Activated naive CD8-positive, alpha-beta T cell treated with anti-CD3 and anti-CD28 coated beads for 36 hours (primary cell): ENCODE measurements at regions not wholly inside any gene's neighbourhood (a gene's known extent, or its start where the extent isn't known, plus 50 kb on each side); places are given as distances from the start of the nearest gene placed in this dataset.

Experiments used
- DNase-seq: peaks from one replicate; pipeline ENCODE4 v3.0.0; 2021
- H3K27ac Mint-ChIP-seq: one replicate; pipeline ENCODE4 v1.8.0; 2022; ENCODE audit warnings: mild to moderate bottlenecking, moderate library complexity, mixed read lengths
- H3K27me3 Mint-ChIP-seq: one replicate; pipeline ENCODE4 v1.8.0; 2022; ENCODE audit warnings: mild to moderate bottlenecking, mixed read lengths
- H3K36me3 Mint-ChIP-seq: one replicate; pipeline ENCODE4 v1.8.0; 2021; ENCODE audit warnings: mild to moderate bottlenecking, mixed read lengths
- H3K4me1 Mint-ChIP-seq: one replicate; pipeline ENCODE4 v1.8.0; 2021; ENCODE audit warnings: mixed read lengths
- H3K4me3 Mint-ChIP-seq: one replicate; pipeline ENCODE4 v1.8.0; 2022; ENCODE audit warnings: mild to moderate bottlenecking, moderate library complexity, mixed read lengths
- H3K9me3 Mint-ChIP-seq: one replicate; pipeline ENCODE4 v1.8.0; 2022; ENCODE audit warnings: mixed read lengths

- no peak overlapping the region for H3K4me3 Mint-ChIP-seq
- H3K4me1 Mint-ChIP-seq: no peaks in the 10 kb centered on the region
- no peak overlapping the region for H3K27ac Mint-ChIP-seq
- no peaks in the 10 kb centered on the region for H3K36me3 Mint-ChIP-seq
- no peak for DNase-seq
- peaks cover 27% of the 10 kb centered on the region for H3K27me3 Mint-ChIP-seq
- no peaks in the 10 kb centered on the region for H3K9me3 Mint-ChIP-seq
Measured at GRCh38 chr17:68789203-68789962, 165.8 kb downstream of the ABCA8 start.

- H3K27ac Mint-ChIP-seq: no peak overlapping the region
- no peak overlapping the region for H3K4me3 Mint-ChIP-seq
- peaks cover 30% of the 10 kb centered on the region for H3K27me3 Mint-ChIP-seq
- DNase-seq: no peak
- no peaks in the 10 kb centered on the region for H3K36me3 Mint-ChIP-seq
- no peaks in the 10 kb centered on the region for H3K4me1 Mint-ChIP-seq
- H3K9me3 Mint-ChIP-seq: no peaks in the 10 kb centered on the region
Measured at GRCh38 chr17:68785565-68786486, 169.4 kb downstream of the ABCA8 start.

- Mint-ChIP-seq H3K27ac (no peak overlapping the region), H3K4me1 (no peaks in the 10 kb centered on the region), H3K36me3 (no peaks in the 10 kb centered on the region), H3K4me3 (no peak overlapping the region), H3K27me3 (peaks cover 27% of the 10 kb centered on the region), H3K9me3 (no peaks in the 10 kb centered on the region)
- no peak for DNase-seq
Measured at GRCh38 chr17:68784431-68784830, 170.8 kb downstream of the ABCA8 start.

- DNase-seq: no peak
- Mint-ChIP-seq H3K4me1 (no peaks in the 10 kb centered on the region), H3K36me3 (no peaks in the 10 kb centered on the region), H3K27me3 (peaks cover 26% of the 10 kb centered on the region), H3K27ac (no peak overlapping the region), H3K9me3 (no peaks in the 10 kb centered on the region), H3K4me3 (no peak overlapping the region)
Measured at GRCh38 chr17:68783861-68784260, 171.3 kb downstream of the ABCA8 start.

- H3K4me3 Mint-ChIP-seq: no peak overlapping the region
- no peaks in the 10 kb centered on the region for H3K4me1 Mint-ChIP-seq
- H3K27ac Mint-ChIP-seq: no peak overlapping the region
- no peak for DNase-seq
- H3K36me3 Mint-ChIP-seq: no peaks in the 10 kb centered on the region
- H3K9me3 Mint-ChIP-seq: no peaks in the 10 kb centered on the region
- H3K27me3 Mint-ChIP-seq: peaks cover 19% of the 10 kb centered on the region
Measured at GRCh38 chr17:68782789-68783188, 172.4 kb downstream of the ABCA8 start.

GRCh38 chr17:68780596-68780995, 174.6 kb downstream of the ABCA8 start:
- no peak for DNase-seq
- Mint-ChIP-seq H3K9me3 (no peaks in the 10 kb centered on the region), H3K36me3 (no peaks in the 10 kb centered on the region), H3K4me1 (no peaks in the 10 kb centered on the region), H3K27ac (no peak overlapping the region), H3K4me3 (no peak overlapping the region), H3K27me3 (peaks cover 13% of the 10 kb centered on the region)

GRCh38 chr17:68778726-68779125, 176.5 kb downstream of the ABCA8 start:
- H3K36me3 Mint-ChIP-seq: no peaks in the 10 kb centered on the region
- no peak for DNase-seq
- H3K27ac Mint-ChIP-seq: no peak overlapping the region
- no peaks in the 10 kb centered on the region for H3K9me3 Mint-ChIP-seq
- H3K4me1 Mint-ChIP-seq: no peaks in the 10 kb centered on the region
- H3K27me3 Mint-ChIP-seq: peaks cover 4% of the 10 kb centered on the region
- H3K4me3 Mint-ChIP-seq: no peak overlapping the region

GRCh38 chr17:68777856-68778694, 176.9 kb upstream of the FAM20A start:
- Mint-ChIP-seq H3K27me3 (peaks cover 4% of the 10 kb centered on the region), H3K4me3 (no peak overlapping the region), H3K9me3 (no peaks in the 10 kb centered on the region), H3K27ac (no peak overlapping the region), H3K4me1 (no peaks in the 10 kb centered on the region), H3K36me3 (no peaks in the 10 kb centered on the region)
- no peak for DNase-seq

- H3K27me3 Mint-ChIP-seq: no peaks in the 10 kb centered on the region
- H3K36me3 Mint-ChIP-seq: no peaks in the 10 kb centered on the region
- no peak overlapping the region for H3K4me3 Mint-ChIP-seq
- H3K9me3 Mint-ChIP-seq: no peaks in the 10 kb centered on the region
- DNase-seq: peak; percentile 4
- no peak overlapping the region for H3K27ac Mint-ChIP-seq
- no peaks in the 10 kb centered on the region for H3K4me1 Mint-ChIP-seq
Measured at GRCh38 chr17:68777243-68777855, 176.2 kb upstream of the FAM20A start.

- DNase-seq: no peak
- no peaks in the 10 kb centered on the region for H3K9me3 Mint-ChIP-seq
- no peak overlapping the region for H3K4me3 Mint-ChIP-seq
- H3K27me3 Mint-ChIP-seq: no peaks in the 10 kb centered on the region
- H3K4me1 Mint-ChIP-seq: peaks cover 5% of the 10 kb centered on the region
- H3K27ac Mint-ChIP-seq: no peak overlapping the region
- H3K36me3 Mint-ChIP-seq: no peaks in the 10 kb centered on the region
Measured at GRCh38 chr17:68776451-68776850, 175.3 kb upstream of the FAM20A start.

- peaks cover 5% of the 10 kb centered on the region for H3K4me1 Mint-ChIP-seq
- no peak overlapping the region for H3K4me3 Mint-ChIP-seq
- DNase-seq: no peak
- H3K36me3 Mint-ChIP-seq: no peaks in the 10 kb centered on the region
- no peaks in the 10 kb centered on the region for H3K9me3 Mint-ChIP-seq
- no peaks in the 10 kb centered on the region for H3K27me3 Mint-ChIP-seq
- no peak overlapping the region for H3K27ac Mint-ChIP-seq
Measured at GRCh38 chr17:68775969-68776368, 174.8 kb upstream of the FAM20A start.

- Mint-ChIP-seq H3K36me3 (no peaks in the 10 kb centered on the region), H3K27me3 (peaks cover 2% of the 10 kb centered on the region), H3K4me1 (peaks cover 5% of the 10 kb centered on the region), H3K4me3 (no peak overlapping the region), H3K27ac (no peak overlapping the region), H3K9me3 (no peaks in the 10 kb centered on the region)
- no peak for DNase-seq
Measured at GRCh38 chr17:68775318-68775717, 174.2 kb upstream of the FAM20A start.

- H3K27ac Mint-ChIP-seq: no peak overlapping the region
- H3K4me3 Mint-ChIP-seq: no peak overlapping the region
- H3K27me3 Mint-ChIP-seq: peaks cover 3% of the 10 kb centered on the region
- H3K36me3 Mint-ChIP-seq: no peaks in the 10 kb centered on the region
- H3K4me1 Mint-ChIP-seq: peaks cover 5% of the 10 kb centered on the region
- DNase-seq: no peak
- H3K9me3 Mint-ChIP-seq: no peaks in the 10 kb centered on the region
Measured at GRCh38 chr17:68771867-68772515, 170.8 kb upstream of the FAM20A start.

- DNase-seq: no peak
- no peak overlapping the region for H3K4me3 Mint-ChIP-seq
- no peak overlapping the region for H3K27ac Mint-ChIP-seq
- no peaks in the 10 kb centered on the region for H3K9me3 Mint-ChIP-seq
- H3K27me3 Mint-ChIP-seq: peaks cover 3% of the 10 kb centered on the region
- H3K36me3 Mint-ChIP-seq: no peaks in the 10 kb centered on the region
- H3K4me1 Mint-ChIP-seq: peaks cover 7% of the 10 kb centered on the region
Measured at GRCh38 chr17:68768804-68769203, 167.6 kb upstream of the FAM20A start.
